ENCODE measurements at regions not wholly inside any gene's neighbourhood (a gene's known extent, or its start where the extent isn't known, plus 50 kb on each side); places are given as distances from the start of the nearest gene placed in this dataset.

DNA sequence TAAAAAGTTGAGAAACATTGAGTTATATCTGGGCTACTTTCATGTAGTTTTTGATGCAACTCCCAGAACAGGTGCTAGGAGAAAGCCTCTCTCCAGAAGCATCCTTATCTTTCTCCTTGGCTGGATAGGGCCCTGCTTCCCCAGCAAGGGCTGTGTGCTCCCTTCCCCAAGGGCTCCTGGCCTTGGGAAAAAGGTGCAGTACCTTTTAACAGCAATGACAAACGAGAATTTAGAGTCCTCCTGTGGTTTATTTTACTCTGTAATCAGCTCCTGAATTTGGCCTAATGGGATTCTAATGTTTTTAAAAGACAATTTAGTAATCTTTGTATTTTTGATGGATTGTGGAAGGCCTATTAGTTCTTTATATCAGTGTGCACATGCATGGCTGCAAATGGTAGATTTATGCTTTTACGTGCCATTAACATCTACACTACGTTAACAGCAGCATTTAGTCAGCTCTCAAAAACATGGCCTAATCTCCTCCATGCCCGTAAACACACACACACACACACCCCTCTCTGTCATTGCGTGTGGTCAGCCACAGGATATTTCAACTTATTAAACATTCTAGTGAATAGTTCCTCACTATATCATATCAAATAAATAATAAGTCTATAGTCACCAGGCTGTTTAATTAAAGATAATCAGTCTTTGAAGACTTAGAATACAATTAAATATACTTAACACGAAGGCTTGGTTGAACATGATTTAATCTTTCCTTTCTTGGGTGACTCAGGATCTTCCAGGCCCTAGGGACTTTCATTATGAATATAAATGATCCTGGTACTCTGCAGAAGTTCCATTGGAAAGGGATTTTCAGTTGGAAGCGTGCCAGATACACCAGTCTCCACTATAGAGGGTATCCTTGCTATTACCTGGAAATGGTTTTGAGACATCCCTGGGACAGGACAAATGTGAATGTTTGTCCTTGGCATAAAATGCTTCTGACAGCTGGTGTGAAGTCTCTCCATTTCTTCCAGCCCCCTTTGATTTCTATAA is 181.4 kb upstream of the PWP1 start:
- TF ChIP-seq, protein P1, sequence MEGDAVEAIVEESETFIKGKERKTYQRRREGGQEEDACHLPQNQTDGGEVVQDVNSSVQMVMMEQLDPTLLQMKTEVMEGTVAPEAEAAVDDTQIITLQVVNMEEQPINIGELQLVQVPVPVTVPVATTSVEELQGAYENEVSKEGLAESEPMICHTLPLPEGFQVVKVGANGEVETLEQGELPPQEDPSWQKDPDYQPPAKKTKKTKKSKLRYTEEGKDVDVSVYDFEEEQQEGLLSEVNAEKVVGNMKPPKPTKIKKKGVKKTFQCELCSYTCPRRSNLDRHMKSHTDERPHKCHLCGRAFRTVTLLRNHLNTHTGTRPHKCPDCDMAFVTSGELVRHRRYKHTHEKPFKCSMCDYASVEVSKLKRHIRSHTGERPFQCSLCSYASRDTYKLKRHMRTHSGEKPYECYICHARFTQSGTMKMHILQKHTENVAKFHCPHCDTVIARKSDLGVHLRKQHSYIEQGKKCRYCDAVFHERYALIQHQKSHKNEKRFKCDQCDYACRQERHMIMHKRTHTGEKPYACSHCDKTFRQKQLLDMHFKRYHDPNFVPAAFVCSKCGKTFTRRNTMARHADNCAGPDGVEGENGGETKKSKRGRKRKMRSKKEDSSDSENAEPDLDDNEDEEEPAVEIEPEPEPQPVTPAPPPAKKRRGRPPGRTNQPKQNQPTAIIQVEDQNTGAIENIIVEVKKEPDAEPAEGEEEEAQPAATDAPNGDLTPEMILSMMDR (IDR thresholded peaks at IDR 0.05), result no peak

DNA sequence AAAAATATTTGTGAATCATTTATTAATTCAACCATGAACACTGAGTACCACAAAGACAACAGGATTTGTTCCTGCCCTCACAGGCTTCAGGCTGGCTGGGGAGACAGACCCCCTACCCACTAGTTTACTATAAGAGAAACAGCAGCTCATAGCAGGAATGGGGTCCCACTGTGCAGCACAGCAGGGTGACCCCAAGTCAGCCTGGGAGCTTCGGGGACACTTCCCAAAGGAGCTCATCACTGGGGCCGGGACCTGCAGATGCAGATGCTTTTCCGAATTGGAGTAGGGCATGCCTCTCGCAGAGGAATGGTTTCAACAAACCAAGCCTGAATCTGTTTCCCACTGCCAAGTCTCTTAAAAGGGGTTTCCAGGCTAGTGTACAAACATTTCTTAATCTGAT is 176.2 kb upstream of the PWP1 start:
- TF ChIP-seq, protein P1 (IDR thresholded peaks at IDR 0.05), result no peak

DNA sequence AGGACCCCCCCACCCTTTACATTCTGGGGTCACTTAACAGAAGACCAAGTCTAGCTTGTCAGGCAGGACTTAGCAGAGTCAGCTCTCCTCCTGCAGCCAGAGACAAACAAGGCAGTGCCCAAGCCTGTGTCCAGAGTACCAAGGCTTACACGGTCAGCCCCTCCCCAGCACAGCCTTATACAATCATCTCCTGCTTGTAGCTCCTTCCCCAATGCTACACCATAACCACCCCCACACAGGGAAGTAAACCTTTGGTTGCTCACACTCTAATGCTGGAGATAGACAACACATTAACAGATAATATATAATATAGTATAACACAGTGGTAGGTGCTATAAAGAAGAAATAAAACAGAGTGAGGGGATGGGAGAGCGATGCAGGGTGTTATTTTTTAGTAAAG is 175.4 kb upstream of the PWP1 start:
- TF ChIP-seq, protein P1 (IDR thresholded peaks at IDR 0.05), result no peak

DNA sequence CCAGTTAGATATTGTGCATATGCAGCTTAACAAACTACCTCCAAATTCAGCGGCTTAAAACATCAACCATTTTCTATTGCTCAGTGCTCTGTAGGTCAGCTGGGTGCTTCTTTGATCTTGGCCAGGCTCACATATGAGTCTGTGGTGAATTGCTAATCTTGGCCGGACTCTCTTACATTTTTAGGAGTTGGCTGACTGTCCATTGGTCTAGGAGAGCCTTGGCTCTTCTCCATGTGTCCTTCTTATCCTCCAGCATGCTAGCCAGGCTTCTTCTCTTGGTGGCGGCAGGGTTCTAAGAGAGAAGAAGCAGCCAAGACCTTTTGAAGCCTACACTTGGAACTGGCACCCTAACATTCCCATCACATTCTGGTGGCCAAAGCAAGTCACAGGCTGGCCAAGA is 174.3 kb upstream of the PWP1 start:
- TF ChIP-seq, protein P1 (IDR thresholded peaks at IDR 0.05), result no peak

DNA sequence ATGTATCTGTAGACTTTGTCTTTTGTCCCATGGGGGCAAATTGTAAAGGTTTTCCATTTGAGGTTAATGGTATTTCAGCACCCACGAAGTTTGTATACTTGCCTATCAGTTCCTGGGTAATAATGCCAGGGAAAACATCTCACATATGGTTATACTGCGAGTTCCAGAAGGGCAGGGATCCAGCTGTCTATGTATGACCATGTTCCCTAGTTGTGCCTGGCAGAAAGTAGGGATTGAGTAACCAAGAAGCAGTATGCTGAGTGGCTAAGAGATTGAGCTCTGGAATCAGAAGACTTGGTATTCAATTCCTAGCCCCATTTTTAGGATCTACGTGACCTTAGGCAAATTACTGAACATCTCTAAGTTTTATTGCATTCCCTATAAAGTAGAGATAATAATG is 173.2 kb upstream of the PWP1 start:
- TF ChIP-seq, protein P1 (IDR thresholded peaks at IDR 0.05), result no peak

DNA sequence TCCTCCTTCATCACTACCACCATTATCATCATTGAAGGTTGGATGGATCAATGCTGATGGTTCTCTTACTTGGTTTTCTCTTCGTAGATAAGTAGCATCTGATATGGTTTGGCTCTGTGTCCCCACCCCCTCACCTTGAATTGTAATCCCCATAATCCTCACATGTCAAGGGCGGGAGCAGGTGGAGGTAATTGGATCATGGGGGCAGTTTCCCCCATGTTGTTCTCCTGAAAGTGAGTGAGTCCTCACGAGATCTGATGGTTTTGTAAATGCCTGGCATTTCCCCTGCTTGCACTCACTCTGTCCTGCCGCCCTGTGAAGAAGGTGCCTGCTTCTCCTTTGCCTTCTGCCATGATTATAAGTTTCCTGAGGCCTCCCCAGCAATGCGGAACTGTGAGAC is 172.4 kb upstream of the PWP1 start:
- TF ChIP-seq, protein P1 (IDR thresholded peaks at IDR 0.05), result no peak

DNA sequence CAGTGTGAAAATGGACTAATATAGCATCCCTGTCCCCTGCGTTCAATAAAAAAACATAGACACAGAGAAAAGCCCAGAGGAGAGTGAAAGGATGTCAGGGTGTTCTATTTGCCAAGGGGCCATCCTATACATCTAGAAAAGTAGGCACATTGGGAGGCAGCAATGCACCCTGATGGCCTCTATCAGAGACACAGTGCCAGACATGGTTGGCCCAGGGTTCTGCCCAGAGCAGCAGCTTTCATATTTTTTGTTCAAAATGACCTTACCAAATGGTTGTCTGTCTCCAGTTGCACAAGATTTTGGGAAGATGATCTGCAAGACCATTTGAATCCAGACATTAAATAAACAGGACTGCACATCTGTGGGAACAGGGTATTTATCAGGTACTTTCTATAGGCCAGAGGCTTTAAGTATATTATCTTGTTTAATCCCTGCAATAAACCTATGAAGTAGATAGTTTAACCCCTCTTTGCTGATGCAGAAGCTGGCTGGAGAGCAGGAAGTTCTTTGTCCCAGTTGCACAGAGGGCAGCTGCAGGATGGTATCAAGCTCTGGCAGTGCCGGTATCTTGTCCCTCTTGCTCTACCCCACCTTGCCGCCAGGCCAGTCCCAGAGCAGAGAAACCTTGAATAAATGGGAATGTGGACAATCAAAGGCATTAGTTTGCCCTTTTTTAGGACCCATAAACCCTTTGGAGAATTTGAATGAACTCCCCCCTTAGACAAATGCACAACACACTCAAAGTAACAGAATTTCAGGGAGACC is 171.8 kb upstream of the PWP1 start:
- TF ChIP-seq, protein P1 (IDR thresholded peaks at IDR 0.05), result no peak

Data from LNCAP (cell line).